ENCODE measurements at regions not wholly inside any gene's neighbourhood (a gene's known extent, or its start where the extent isn't known, plus 50 kb on each side); places are given as distances from the start of the nearest gene placed in this dataset.

DNA sequence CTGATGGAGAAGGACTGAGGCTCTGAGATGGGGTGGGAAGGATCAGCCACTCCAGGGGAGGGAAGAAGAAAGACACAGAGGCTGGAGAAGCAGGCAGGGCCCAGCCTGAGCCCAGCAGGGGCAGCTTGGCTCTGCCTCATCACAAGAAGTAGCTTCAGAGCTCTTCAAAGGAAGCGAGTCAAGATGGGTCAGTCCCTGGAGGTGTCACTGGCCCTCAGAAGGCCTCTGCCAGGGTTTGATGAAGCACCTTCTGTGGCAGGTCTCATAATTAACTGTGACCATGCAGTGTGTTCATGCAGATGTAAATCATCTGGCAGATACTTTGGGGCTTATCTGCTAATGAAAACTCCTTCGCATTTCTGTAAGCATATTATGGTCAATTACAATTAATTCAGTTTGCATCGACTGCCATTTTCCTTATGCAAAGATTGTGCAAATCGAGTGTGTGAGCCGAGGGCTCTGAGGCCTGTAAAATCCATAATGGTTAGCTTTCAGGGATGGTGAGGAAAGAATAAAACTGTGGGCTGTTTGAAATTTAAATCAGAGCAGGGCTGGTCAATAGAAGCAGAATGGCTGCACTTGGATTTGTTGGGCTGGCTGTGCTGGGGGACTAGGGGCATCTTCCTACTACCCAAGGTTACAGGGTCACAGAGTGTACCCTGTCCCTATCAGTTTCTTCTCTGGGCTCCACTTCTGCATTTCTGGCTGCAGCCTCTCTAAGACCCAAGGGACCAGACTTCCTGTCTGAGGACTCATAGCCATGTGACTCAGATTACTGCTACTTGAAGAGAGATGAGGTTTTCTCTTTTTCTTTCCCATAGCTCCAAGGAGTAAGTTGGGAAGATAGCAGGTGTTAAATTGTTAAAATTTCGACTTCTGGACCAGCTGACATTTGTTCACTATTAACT is 376.6 kb downstream of the DHX35 start:
- intact Hi-C loops (cut with DNase I) = no loop called here
- Histone ChIP-seq H3K4me3 (no peak overlapping the region), H3K4me1 (ENCODE audit: insufficient read depth) (no peaks in the 10 kb centered on the region), H3K27ac (no peak overlapping the region), H3K27me3 (no peaks in the 10 kb centered on the region), H3K9me3 (no peaks in the 10 kb centered on the region), H3K36me3 (no peaks in the 10 kb centered on the region)
- TF ChIP-seq EP300 (IDR thresholded peaks at IDR 0.05) (no peak), CTCF (IDR thresholded peaks at IDR 0.05) (no peak), POLR2A (IDR thresholded peaks at IDR 0.05) (no peak)
- DNase-seq = no peak
- WGBS, 3 donors = 28 to 41% (median 32%) methylated on average over 6 of the region's 6 CpGs

- DNase-seq = no peak
- no peak for TF ChIP-seq EP300 (IDR thresholded peaks at IDR 0.05)
- no peak for TF ChIP-seq CTCF (IDR thresholded peaks at IDR 0.05)
- no peak for TF ChIP-seq POLR2A (IDR thresholded peaks at IDR 0.05)
- H3K27ac ChIP-seq = no peak overlapping the region
- no peak overlapping the region for H3K4me3 ChIP-seq
- intact Hi-C loops (cut with DNase I) = no loop called here
- no peaks in the 10 kb centered on the region for H3K9me3 ChIP-seq
- H3K4me1 ChIP-seq (ENCODE audit: insufficient read depth) = no peaks in the 10 kb centered on the region
- 55 to 60% (median 57%) methylated on average over 3 of the region's 3 CpGs for WGBS, 3 donors
- no peaks in the 10 kb centered on the region for H3K36me3 ChIP-seq
- H3K27me3 ChIP-seq = no peaks in the 10 kb centered on the region
Observed at GRCh38 chr20:39333211-39333610, 371.1 kb downstream of the DHX35 start.

GRCh38 chr20:39328347-39328746 is 366.2 kb downstream of the DHX35 start:
- Histone ChIP-seq H3K4me3 (no peak overlapping the region), H3K27me3 (no peaks in the 10 kb centered on the region), H3K9me3 (no peaks in the 10 kb centered on the region), H3K36me3 (no peaks in the 10 kb centered on the region), H3K4me1 (ENCODE audit: insufficient read depth) (no peaks in the 10 kb centered on the region), H3K27ac (no peak overlapping the region)
- TF ChIP-seq POLR2A (IDR thresholded peaks at IDR 0.05) = no peak
- TF ChIP-seq EP300 (IDR thresholded peaks at IDR 0.05) = no peak
- intact Hi-C loops (cut with DNase I) = no loop called here
- DNase-seq = no peak
- 66 to 72% (median 70%) methylated on average over 4 of the region's 4 CpGs for WGBS, 3 donors

DNA sequence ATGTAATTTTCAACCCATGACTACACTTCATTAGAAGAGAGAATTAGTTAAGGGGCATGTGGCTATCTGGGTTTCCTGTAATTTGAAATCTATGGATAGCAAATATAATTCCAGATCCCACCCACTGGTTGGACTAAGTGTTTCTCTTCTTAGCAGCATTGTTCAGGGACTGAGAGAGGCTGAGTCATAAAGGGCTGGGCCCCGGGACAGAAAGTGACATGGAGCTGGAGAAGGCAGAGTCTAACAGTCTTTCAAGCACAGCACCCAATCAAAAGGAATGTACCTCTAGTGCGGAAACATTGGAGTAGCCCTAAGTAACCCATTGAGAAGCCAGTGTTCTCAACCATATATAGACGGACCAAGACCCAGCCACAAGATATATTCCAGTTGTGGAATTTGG is 363.9 kb downstream of the DHX35 start:
- H3K36me3 ChIP-seq = no peaks in the 10 kb centered on the region
- H3K27me3 ChIP-seq = no peaks in the 10 kb centered on the region
- TF ChIP-seq POLR2A (IDR thresholded peaks at IDR 0.05) (no peak), EP300 (IDR thresholded peaks at IDR 0.05) (no peak), CTCF (IDR thresholded peaks at IDR 0.05) (no peak)
- 68 to 82% (median 75%) methylated on average over 3 of the region's 3 CpGs for WGBS, 3 donors
- no peaks in the 10 kb centered on the region for H3K4me1 ChIP-seq (ENCODE audit: insufficient read depth)
- H3K9me3 ChIP-seq = no peaks in the 10 kb centered on the region
- H3K27ac ChIP-seq = no peak overlapping the region
- intact Hi-C loops (cut with DNase I) = no loop called here
- no peak for DNase-seq
- H3K4me3 ChIP-seq = no peak overlapping the region

DNA sequence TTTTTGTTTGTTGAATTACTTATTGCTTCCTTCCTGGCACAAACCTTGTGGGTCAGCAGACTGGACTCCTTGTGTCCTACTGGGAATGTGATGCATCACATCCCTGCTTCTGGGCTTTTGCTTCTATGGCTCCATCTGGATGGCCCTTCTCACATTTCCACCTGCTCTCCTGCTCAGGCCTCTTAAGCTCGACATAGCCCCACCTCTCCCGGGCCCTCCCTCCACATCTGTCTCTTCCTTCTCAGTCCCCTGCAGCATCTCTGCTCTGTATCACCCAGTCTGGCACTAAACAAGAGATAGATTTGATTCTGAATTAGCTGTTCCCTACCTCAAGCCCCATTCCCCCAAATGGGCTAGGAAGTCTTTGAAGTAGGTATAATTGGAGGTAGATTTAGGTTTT is 356.8 kb downstream of the DHX35 start:
- TF ChIP-seq CTCF (IDR thresholded peaks at IDR 0.05) = no peak
- no peak for TF ChIP-seq POLR2A (IDR thresholded peaks at IDR 0.05)
- TF ChIP-seq EP300 (IDR thresholded peaks at IDR 0.05) = no peak
- no peaks in the 10 kb centered on the region for H3K9me3 ChIP-seq
- no peaks in the 10 kb centered on the region for H3K27me3 ChIP-seq
- intact Hi-C loops (cut with DNase I) = no loop called here
- no peak overlapping the region for H3K4me3 ChIP-seq
- no peak overlapping the region for H3K27ac ChIP-seq
- no peaks in the 10 kb centered on the region for H3K4me1 ChIP-seq (ENCODE audit: insufficient read depth)
- H3K36me3 ChIP-seq = no peaks in the 10 kb centered on the region
- WGBS, 3 donors = 9 to 30% (median 17%) methylated on average over 2 of the region's 2 CpGs
- no peak for DNase-seq

Data from ovary (tissue), 7 donors.